Liver (tissue), 8 donors: ENCODE measurements at regions not wholly inside any gene's neighbourhood (a gene's known extent, or its start where the extent isn't known, plus 50 kb on each side); places are given as distances from the start of the nearest gene placed in this dataset.

ENCODE experiments used
- DNase-seq: peaks from one replicate; pipeline ENCODE4 v3.0.0-alpha.2; 2017; ENCODE audit warnings: low spot score
- H3K27ac ChIP-seq, 2 donors: one replicate each; pipeline ENCODE4 v1.7.0; 2013; ENCODE audit warnings: inconsistent platforms in 2 of 2, low read length in 2 of 2, control low read depth in 1 of 2, low read depth in 1 of 2, mild to moderate bottlenecking in 1 of 2
- H3K27me3 ChIP-seq, 4 donors: one replicate each; pipeline versions ENCODE4 v1.6.1 to v1.7.0; 2013; ENCODE audit warnings: low read length in 3 of 4, inconsistent platforms in 1 of 4, mild to moderate bottlenecking in 1 of 4, moderate library complexity in 1 of 4; ENCODE audit not compliant: control insufficient read depth in 4 of 4, insufficient read depth in 4 of 4
- H3K36me3 ChIP-seq, 4 donors: one replicate each; pipeline versions ENCODE4 v1.6.1 to v1.7.0; 2013; ENCODE audit warnings: low read length in 3 of 4, mild to moderate bottlenecking in 3 of 4, low read depth in 1 of 4, moderate library complexity in 1 of 4; ENCODE audit not compliant: control insufficient read depth in 4 of 4, insufficient read depth in 3 of 4
- H3K4me1 ChIP-seq, 4 donors: one replicate each; pipeline versions ENCODE4 v1.6.1 to v1.7.0; 2013; ENCODE audit warnings: low read length in 3 of 4, mild to moderate bottlenecking in 3 of 4, moderate library complexity in 1 of 4; ENCODE audit not compliant: control insufficient read depth in 4 of 4, insufficient read depth in 4 of 4
- H3K4me3 ChIP-seq, 3 donors: one replicate each; pipeline versions ENCODE4 v1.6.1 to v1.7.0; 2013; ENCODE audit warnings: low read length in 3 of 3, control low read depth in 1 of 3, low read depth in 1 of 3, mild to moderate bottlenecking in 1 of 3
- H3K9ac ChIP-seq, 2 donors: one replicate each; pipeline ENCODE4 v1.7.0; 2013; ENCODE audit warnings: low read length in 2 of 2, mild to moderate bottlenecking in 2 of 2, moderate library complexity in 2 of 2, control low read depth in 1 of 2, low read depth in 1 of 2
- H3K9me3 ChIP-seq, 4 donors: one replicate each; pipeline versions ENCODE4 v1.6.1 to v1.7.0; 2013; ENCODE audit warnings: low read length in 3 of 4; ENCODE audit not compliant: control insufficient read depth in 4 of 4
- FOXA1 ChIP-seq: IDR thresholded peaks from 2 replicates; pipeline ENCODE4 v1.6.1; 2016; ENCODE audit warnings: antibody characterized with exemption
- FOXA2 ChIP-seq: IDR thresholded peaks from 2 replicates; pipeline ENCODE4 v1.6.1; 2016; ENCODE audit warnings: antibody characterized with exemption
- GABPA ChIP-seq, 2 donors: IDR thresholded peaks in 1 of 2; conservative IDR thresholded peaks in 1 of 2; 2 replicates each; pipeline ENCODE4 v1.6.1; 2016; ENCODE audit warnings: antibody characterized with exemption in 2 of 2, mild to moderate bottlenecking in 1 of 2, moderate library complexity in 1 of 2
- HNF4A ChIP-seq, 2 donors: conservative IDR thresholded peaks; 2 replicates each; pipeline ENCODE4 v1.6.1; 2016; ENCODE audit warnings: antibody characterized with exemption in 2 of 2, mild to moderate bottlenecking in 2 of 2
- HNF4G ChIP-seq: IDR thresholded peaks from 2 replicates; pipeline ENCODE4 v1.6.1; 2016; ENCODE audit warnings: antibody characterized with exemption
- JUND ChIP-seq, 2 donors: IDR thresholded peaks; 2 replicates each; pipeline ENCODE4 v1.6.1; 2016; ENCODE audit warnings: antibody characterized with exemption in 2 of 2
- NR2F2 ChIP-seq: IDR thresholded peaks from 2 replicates; pipeline ENCODE4 v1.6.1; 2016; ENCODE audit warnings: antibody characterized with exemption
- RAD21 ChIP-seq, 2 donors: IDR thresholded peaks; 2 replicates each; pipeline ENCODE4 v1.6.1; 2016; ENCODE audit warnings: antibody characterized with exemption in 2 of 2, mild to moderate bottlenecking in 2 of 2
- RXRA ChIP-seq, 2 donors: IDR thresholded peaks; 2 replicates each; pipeline ENCODE4 v1.6.1; 2017 to 2018; ENCODE audit warnings: antibody characterized with exemption in 2 of 2, mild to moderate bottlenecking in 1 of 2
- SP1 ChIP-seq: IDR thresholded peaks from 2 replicates; pipeline ENCODE4 v1.6.1; 2018; ENCODE audit warnings: antibody characterized with exemption, mild to moderate bottlenecking
- TAF1 ChIP-seq: conservative IDR thresholded peaks from 2 replicates; pipeline ENCODE4 v1.6.1; 2016; ENCODE audit warnings: antibody characterized with exemption, mild to moderate bottlenecking
- YY1 ChIP-seq: IDR thresholded peaks from 2 replicates; pipeline ENCODE4 v1.6.1; 2016; ENCODE audit warnings: antibody characterized with exemption, mild to moderate bottlenecking
- WGBS: extraction: QIAGEN DNeasy Blood & Tissue Kit; methylation state at CpG from one replicate; pipeline ENCODE4 v1.1.7; 2013; 5-methylcytosine and 5-hydroxymethylcytosine counted together
- TF ChIP-seq, protein P1 (sequence below): IDR thresholded peaks from 2 replicates; pipeline ENCODE4 v1.6.1; 2016; ENCODE audit warnings: antibody characterized with exemption
- TF ChIP-seq, protein P2 (sequence below): IDR thresholded peaks from 2 replicates; pipeline ENCODE4 v1.6.1; 2016; ENCODE audit warnings: antibody characterized with exemption, mild to moderate bottlenecking
- TF ChIP-seq, protein P3 (sequence below): IDR thresholded peaks from 2 replicates; pipeline ENCODE4 v1.6.1; 2016; ENCODE audit warnings: antibody characterized with exemption
- TF ChIP-seq, protein P4 (sequence below): fragments of 150-350 bp; IDR thresholded peaks from 2 replicates; pipeline ENCODE4 v1.5.1; 2017; ENCODE audit warnings: improper control_type of control experiment, low read depth, low read length; ENCODE audit not compliant: missing input control
- donor health status: healthy.
- donor health status: healthy.
- donor health status: healthy.
- donor health status: healthy.
- donor health status: healthy.

DNA sequence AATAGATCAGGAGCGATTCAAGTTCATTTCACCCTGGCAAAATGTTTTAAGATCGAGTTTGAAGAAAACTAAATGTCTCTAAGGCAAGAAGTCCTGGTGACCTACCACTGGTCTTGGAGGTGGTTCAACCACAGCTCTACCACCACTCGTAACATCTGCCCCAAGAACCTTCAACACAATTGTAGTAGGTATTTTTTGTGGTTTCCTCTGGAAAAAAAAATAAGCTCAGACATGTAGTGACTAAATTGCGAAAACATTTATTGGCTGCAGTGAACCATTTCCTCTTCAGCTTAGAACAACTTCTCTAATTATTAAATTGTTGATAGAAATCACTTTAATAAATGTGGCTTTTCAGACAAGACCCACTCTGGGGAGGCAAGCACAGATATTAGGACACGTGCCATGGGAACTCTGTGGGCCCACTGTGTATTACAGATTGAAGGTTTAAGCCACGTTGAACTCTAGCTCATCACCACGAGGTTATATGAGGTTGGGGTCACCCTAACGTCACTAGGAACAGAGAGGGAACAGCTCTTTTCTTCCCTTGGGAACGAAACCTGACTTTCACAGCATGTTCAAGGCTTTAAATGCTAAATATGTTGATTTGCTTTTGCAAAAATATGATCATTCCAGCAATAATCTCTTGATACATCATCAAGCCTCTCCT, 142.9 kb downstream of the HSD17B3 start:
- Histone ChIP-seq H3K27ac (no peak overlapping the region), H3K4me3 (no peak overlapping the region), H3K36me3 (no peaks in the 10 kb centered on the region), H3K27me3 (no peaks in the 10 kb centered on the region), H3K9me3 (no peaks in the 10 kb centered on the region), H3K9ac (no peak overlapping the region), H3K4me1 (no peaks in the 10 kb centered on the region)
- WGBS, result 65% methylated on average over 9 of the region's 9 CpGs
- TF ChIP-seq FOXA1, result no peak
- TF ChIP-seq, protein P1, sequence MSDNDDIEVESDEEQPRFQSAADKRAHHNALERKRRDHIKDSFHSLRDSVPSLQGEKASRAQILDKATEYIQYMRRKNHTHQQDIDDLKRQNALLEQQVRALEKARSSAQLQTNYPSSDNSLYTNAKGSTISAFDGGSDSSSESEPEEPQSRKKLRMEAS, result no peak
- no peak for DNase-seq

DNA sequence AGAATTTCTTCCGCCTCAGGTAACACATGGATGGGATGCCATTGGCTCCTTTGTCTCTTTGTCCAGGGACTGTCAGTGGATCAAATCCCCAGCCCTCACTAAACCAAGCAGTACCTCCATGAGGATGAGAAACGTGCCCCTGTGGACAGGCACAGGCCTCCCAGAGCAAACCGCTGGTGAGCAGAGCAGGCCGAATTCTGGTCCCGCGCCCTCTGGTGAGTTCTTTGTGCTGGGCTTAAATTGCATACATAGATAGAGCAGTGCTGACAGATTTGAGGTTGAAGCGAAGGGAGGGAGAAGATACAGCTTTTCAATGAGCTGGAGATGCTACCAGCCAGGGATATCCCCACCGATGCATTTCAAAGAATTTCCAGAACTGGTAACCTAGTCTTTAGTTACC, 143.8 kb downstream of the HSD17B3 start:
- H3K36me3 ChIP-seq, result no peaks in the 10 kb centered on the region
- H3K4me1 ChIP-seq, result no peaks in the 10 kb centered on the region
- 93% methylated on average over 8 of the region's 8 CpGs for WGBS
- no peak overlapping the region for H3K4me3 ChIP-seq
- TF ChIP-seq FOXA2 (no peak), HNF4G (no peak), SP1 (no peak), RXRA (IDR thresholded peaks at IDR 0.05) (no peak), RAD21 (IDR thresholded peaks at IDR 0.05) (no peak), JUND (IDR thresholded peaks at IDR 0.05) (no peak), YY1 (no peak), HNF4A (conservative IDR thresholded peaks at IDR 0.05) (no peak), GABPA (IDR thresholded peaks at IDR 0.05 in 1 of 2, conservative IDR thresholded peaks at IDR 0.05 in 1 of 2) (no peak), FOXA1 (no peak), NR2F2 (no peak), TAF1 (no peak)
- TF ChIP-seq, protein P2, sequence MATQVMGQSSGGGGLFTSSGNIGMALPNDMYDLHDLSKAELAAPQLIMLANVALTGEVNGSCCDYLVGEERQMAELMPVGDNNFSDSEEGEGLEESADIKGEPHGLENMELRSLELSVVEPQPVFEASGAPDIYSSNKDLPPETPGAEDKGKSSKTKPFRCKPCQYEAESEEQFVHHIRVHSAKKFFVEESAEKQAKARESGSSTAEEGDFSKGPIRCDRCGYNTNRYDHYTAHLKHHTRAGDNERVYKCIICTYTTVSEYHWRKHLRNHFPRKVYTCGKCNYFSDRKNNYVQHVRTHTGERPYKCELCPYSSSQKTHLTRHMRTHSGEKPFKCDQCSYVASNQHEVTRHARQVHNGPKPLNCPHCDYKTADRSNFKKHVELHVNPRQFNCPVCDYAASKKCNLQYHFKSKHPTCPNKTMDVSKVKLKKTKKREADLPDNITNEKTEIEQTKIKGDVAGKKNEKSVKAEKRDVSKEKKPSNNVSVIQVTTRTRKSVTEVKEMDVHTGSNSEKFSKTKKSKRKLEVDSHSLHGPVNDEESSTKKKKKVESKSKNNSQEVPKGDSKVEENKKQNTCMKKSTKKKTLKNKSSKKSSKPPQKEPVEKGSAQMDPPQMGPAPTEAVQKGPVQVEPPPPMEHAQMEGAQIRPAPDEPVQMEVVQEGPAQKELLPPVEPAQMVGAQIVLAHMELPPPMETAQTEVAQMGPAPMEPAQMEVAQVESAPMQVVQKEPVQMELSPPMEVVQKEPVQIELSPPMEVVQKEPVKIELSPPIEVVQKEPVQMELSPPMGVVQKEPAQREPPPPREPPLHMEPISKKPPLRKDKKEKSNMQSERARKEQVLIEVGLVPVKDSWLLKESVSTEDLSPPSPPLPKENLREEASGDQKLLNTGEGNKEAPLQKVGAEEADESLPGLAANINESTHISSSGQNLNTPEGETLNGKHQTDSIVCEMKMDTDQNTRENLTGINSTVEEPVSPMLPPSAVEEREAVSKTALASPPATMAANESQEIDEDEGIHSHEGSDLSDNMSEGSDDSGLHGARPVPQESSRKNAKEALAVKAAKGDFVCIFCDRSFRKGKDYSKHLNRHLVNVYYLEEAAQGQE, result no peak
- TF ChIP-seq, protein P1, result no peak
- TF ChIP-seq, protein P3, sequence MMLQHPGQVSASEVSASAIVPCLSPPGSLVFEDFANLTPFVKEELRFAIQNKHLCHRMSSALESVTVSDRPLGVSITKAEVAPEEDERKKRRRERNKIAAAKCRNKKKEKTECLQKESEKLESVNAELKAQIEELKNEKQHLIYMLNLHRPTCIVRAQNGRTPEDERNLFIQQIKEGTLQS, result no peak
- TF ChIP-seq, protein P4, sequence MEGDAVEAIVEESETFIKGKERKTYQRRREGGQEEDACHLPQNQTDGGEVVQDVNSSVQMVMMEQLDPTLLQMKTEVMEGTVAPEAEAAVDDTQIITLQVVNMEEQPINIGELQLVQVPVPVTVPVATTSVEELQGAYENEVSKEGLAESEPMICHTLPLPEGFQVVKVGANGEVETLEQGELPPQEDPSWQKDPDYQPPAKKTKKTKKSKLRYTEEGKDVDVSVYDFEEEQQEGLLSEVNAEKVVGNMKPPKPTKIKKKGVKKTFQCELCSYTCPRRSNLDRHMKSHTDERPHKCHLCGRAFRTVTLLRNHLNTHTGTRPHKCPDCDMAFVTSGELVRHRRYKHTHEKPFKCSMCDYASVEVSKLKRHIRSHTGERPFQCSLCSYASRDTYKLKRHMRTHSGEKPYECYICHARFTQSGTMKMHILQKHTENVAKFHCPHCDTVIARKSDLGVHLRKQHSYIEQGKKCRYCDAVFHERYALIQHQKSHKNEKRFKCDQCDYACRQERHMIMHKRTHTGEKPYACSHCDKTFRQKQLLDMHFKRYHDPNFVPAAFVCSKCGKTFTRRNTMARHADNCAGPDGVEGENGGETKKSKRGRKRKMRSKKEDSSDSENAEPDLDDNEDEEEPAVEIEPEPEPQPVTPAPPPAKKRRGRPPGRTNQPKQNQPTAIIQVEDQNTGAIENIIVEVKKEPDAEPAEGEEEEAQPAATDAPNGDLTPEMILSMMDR, result no peak
- no peaks in the 10 kb centered on the region for H3K27me3 ChIP-seq
- DNase-seq, result no peak
- H3K9ac ChIP-seq, result no peak overlapping the region
- no peak overlapping the region for H3K27ac ChIP-seq
- no peaks in the 10 kb centered on the region for H3K9me3 ChIP-seq
